GM10248 (cell line): ENCODE measurements at regions not wholly inside any gene's neighbourhood (a gene's known extent, or its start where the extent isn't known, plus 50 kb on each side); places are given as distances from the start of the nearest gene placed in this dataset.

ENCODE experiments used
- CTCF ChIA-PET: fragments of 300-600 bp; sonication (Branson Sonifier 250); formaldehyde crosslinking; extraction: SDS; loops from one replicate; lab custom pipeline; 2021; ENCODE audit warnings: antibody characterized with exemption; lab: Yijun Ruan, JAX
- POLR2A ChIA-PET: fragments of 350-650 bp; sonication (Branson Sonifier 250); formaldehyde crosslinking; extraction: SDS; loops from one replicate; lab custom pipeline; 2020; ENCODE audit warnings: antibody characterized with exemption; lab: Yijun Ruan, JAX
- DNase-seq: peaks from one replicate; pipeline ENCODE4 v3.0.0; 2012; ENCODE audit errors: extremely low spot score
- CTCF ChIP-seq: IDR thresholded peaks from 2 replicates; pipeline ENCODE4 v1.5.1; 2012; ENCODE audit warnings: mild to moderate bottlenecking, low read depth; ENCODE audit errors: extremely low read depth, missing control alignments, control extremely low read depth

GRCh38 chr7:125641884-125642283, 712.3 kb upstream of the POT1 start:
- TF ChIP-seq CTCF, result no peak
- POLR2A ChIA-PET, result no interaction called here
- CTCF ChIA-PET, result no interaction called here

GRCh38 chr7:125636320-125636962, 706.8 kb upstream of the POT1 start:
- DNase-seq, result no peak
- no peak for TF ChIP-seq CTCF
- CTCF ChIA-PET, result no interaction called here
- POLR2A ChIA-PET, result no interaction called here

More at GRCh38 chr7:125641884-125642283, 712.3 kb upstream of the POT1 start:
- DNase-seq, result no peak

GRCh38 chr7:125618516-125618915, 688.9 kb upstream of the POT1 start:
- CTCF ChIA-PET, result interaction anchor here (1.2 kb wide), 1 partner anchor 9 kb away, joined by 3 read pairs; no protein-coding TSS in a partner anchor
- POLR2A ChIA-PET, result no interaction called here
- no peak for DNase-seq
- TF ChIP-seq CTCF, result no peak

GRCh38 chr7:125611582-125611981, 682.0 kb upstream of the POT1 start:
- DNase-seq, result no peak
- ChIA-PET CTCF (interaction anchor here (1.8 kb wide), 1 partner anchor 12 kb away, joined by 4 read pairs; no protein-coding TSS in a partner anchor), POLR2A (no interaction called here)
- TF ChIP-seq CTCF, result no peak

GRCh38 chr7:125606671-125607070, 677.0 kb upstream of the POT1 start:
- TF ChIP-seq CTCF, result no peak
- ChIA-PET CTCF (interaction anchor here (0.8 to 2.2 kb wide), 2 partner anchors 14 to 17 kb away, joined by 3 to 5 read pairs; no protein-coding TSS in a partner anchor), POLR2A (no interaction called here)
- DNase-seq, result no peak

GRCh38 chr7:125605241-125605640, 675.6 kb upstream of the POT1 start:
- ChIA-PET POLR2A (no interaction called here), CTCF (interaction anchor here (1.4 kb wide), 1 partner anchor 24 kb away, joined by 3 read pairs; no protein-coding TSS in a partner anchor)
- no peak for DNase-seq
- TF ChIP-seq CTCF, result no peak
